Small intestine (tissue), 7 donors: ENCODE measurements at regions not wholly inside any gene's neighbourhood (a gene's known extent, or its start where the extent isn't known, plus 50 kb on each side); places are given as distances from the start of the nearest gene placed in this dataset.

ENCODE experiments used
- DNase-seq, 2 donors: peaks; one replicate each; pipeline versions ENCODE4 v3.0.0 to v3.0.0-alpha.2; 2013
- FAIRE-seq: peaks from 2 replicates; lab custom pipeline; 2012; peaks lifted over from hg19 to GRCh38; lab: Jason Lieb, UNC
- H3K27ac ChIP-seq, 3 donors: one replicate each; pipeline ENCODE4 v1.5.1; 2013; ENCODE audit warnings: low read length in 2 of 3, mild to moderate bottlenecking in 2 of 3, control low read depth in 1 of 3, inconsistent platforms in 1 of 3, low read depth in 1 of 3, moderate library complexity in 1 of 3
- H3K27me3 ChIP-seq, 3 donors: one replicate each; pipeline ENCODE4 v1.6.1; 2013; ENCODE audit warnings: low read length in 3 of 3, inconsistent platforms in 1 of 3; ENCODE audit not compliant: control insufficient read depth in 3 of 3, insufficient read depth in 3 of 3
- H3K36me3 ChIP-seq, 3 donors: one replicate each; pipeline ENCODE4 v1.6.1; 2013; ENCODE audit warnings: low read length in 3 of 3, inconsistent platforms in 1 of 3, low read depth in 1 of 3, mild to moderate bottlenecking in 1 of 3, moderate library complexity in 1 of 3; ENCODE audit not compliant: control insufficient read depth in 3 of 3, insufficient read depth in 2 of 3
- H3K4me1 ChIP-seq, 3 donors: one replicate each; pipeline ENCODE4 v1.6.1; 2013; ENCODE audit warnings: low read length in 2 of 3, inconsistent platforms in 1 of 3, low read depth in 1 of 3, mild to moderate bottlenecking in 1 of 3, moderate library complexity in 1 of 3; ENCODE audit not compliant: control insufficient read depth in 3 of 3, insufficient read depth in 2 of 3
- H3K4me3 ChIP-seq, 3 donors: one replicate each; pipeline ENCODE4 v1.5.1; 2013; ENCODE audit warnings: low read length in 3 of 3, control low read depth in 1 of 3, inconsistent platforms in 1 of 3, low read depth in 1 of 3, mild to moderate bottlenecking in 1 of 3, moderate library complexity in 1 of 3
- H3K9me3 ChIP-seq, 2 donors: one replicate each; pipeline ENCODE4 v1.6.1; 2013; ENCODE audit warnings: low read depth in 1 of 2, low read length in 1 of 2; ENCODE audit not compliant: control insufficient read depth in 2 of 2, insufficient read depth in 1 of 2
- WGBS, 3 donors: extraction: QIAGEN DNeasy Blood & Tissue Kit; methylation state at CpG; one replicate each; pipeline ENCODE4 v1.1.7; 2013; 5-methylcytosine and 5-hydroxymethylcytosine counted together
- donor health status: healthy with polysubstance abuse.
- donor health status: control.
- donor health status: control.
- donor health status: Bipolar disorder and iron deficiency.
- donor health status: healthy.

- Histone ChIP-seq H3K4me3 (no peak overlapping the region), H3K9me3 (peaks cover 0 to 18% of the 10 kb centered on the region in 2 donors), H3K27me3 (no peaks in the 10 kb centered on the region), H3K4me1 (peaks cover 0 to 23% (median 6%) of the 10 kb centered on the region in 3 donors), H3K27ac (peak overlapping the region; percentile 14 to 93 (median 43)), H3K36me3 (peaks cover 0 to 3% (median 0%) of the 10 kb centered on the region in 3 donors)
- DNase-seq (peak in 1 of 2 donors; percentile 52), FAIRE-seq (no peak)
- 55 to 82% (median 76%) methylated on average over 17 of the region's 17 CpGs for WGBS, 3 donors
These were observed 210.3 kb downstream of the TOMM20 start for GRCh38 chr1:234918181-234918841.

GRCh38 chr1:234917495-234918180 is 211.0 kb downstream of the TOMM20 start:
- no peak for FAIRE-seq
- Histone ChIP-seq H3K27me3 (no peaks in the 10 kb centered on the region), H3K9me3 (peaks cover 0 to 18% of the 10 kb centered on the region in 2 donors), H3K4me1 (peaks cover 0 to 23% (median 6%) of the 10 kb centered on the region in 3 donors), H3K4me3 (no peak overlapping the region), H3K27ac (peak overlapping the region in 2 of 3 donors; percentile 5 to 85), H3K36me3 (peaks cover 0 to 3% (median 0%) of the 10 kb centered on the region in 3 donors)
- DNase-seq = no peak
- 88 to 94% (median 92%) methylated on average over 23 of the region's 23 CpGs for WGBS, 3 donors

- no peak overlapping the region for H3K4me3 ChIP-seq
These were observed 211.8 kb downstream of the TOMM20 start for GRCh38 chr1:234916840-234917239.

GRCh38 chr1:234915924-234916675 is 212.5 kb downstream of the TOMM20 start:
- peak in 1 of 2 donors; percentile 61 for DNase-seq
- Histone ChIP-seq H3K27ac (peak overlapping the region in 1 of 3 donors; percentile 15), H3K4me1 (peaks cover 0 to 23% (median 6%) of the 10 kb centered on the region in 3 donors), H3K27me3 (no peaks in the 10 kb centered on the region), H3K9me3 (peaks cover 0 to 18% of the 10 kb centered on the region in 2 donors), H3K36me3 (peaks cover 0 to 3% (median 0%) of the 10 kb centered on the region in 3 donors), H3K4me3 (no peak overlapping the region)
- 76 to 81% (median 77%) methylated on average over 16 of the region's 16 CpGs for WGBS, 3 donors
- FAIRE-seq = no peak

More at GRCh38 chr1:234916840-234917239, 211.8 kb downstream of the TOMM20 start:
- WGBS, 3 donors = 83 to 99% (median 93%) methylated on average over 4 of the region's 4 CpGs
- H3K27me3 ChIP-seq = no peaks in the 10 kb centered on the region
- H3K27ac ChIP-seq = no peak overlapping the region
- peaks cover 0 to 23% (median 6%) of the 10 kb centered on the region in 3 donors for H3K4me1 ChIP-seq
- H3K9me3 ChIP-seq = peaks cover 0 to 18% of the 10 kb centered on the region in 2 donors
- DNase-seq (no peak), FAIRE-seq (no peak)
- H3K36me3 ChIP-seq = peaks cover 0 to 3% (median 0%) of the 10 kb centered on the region in 3 donors

GRCh38 chr1:234914606-234915290 is 213.9 kb downstream of the TOMM20 start:
- no peak overlapping the region for H3K27ac ChIP-seq
- WGBS, 3 donors = 96 to 97% (median 97%) methylated on average over 12 of the region's 12 CpGs
- H3K9me3 ChIP-seq = peaks cover 0 to 7% of the 10 kb centered on the region in 2 donors
- H3K4me1 ChIP-seq = peaks cover 0 to 25% (median 6%) of the 10 kb centered on the region in 3 donors
- no peaks in the 10 kb centered on the region for H3K27me3 ChIP-seq
- H3K36me3 ChIP-seq = peaks cover 0 to 3% (median 0%) of the 10 kb centered on the region in 3 donors
- DNase-seq = no peak
- H3K4me3 ChIP-seq = no peak overlapping the region
- no peak for FAIRE-seq

GRCh38 chr1:234913771-234914170 is 214.9 kb downstream of the TOMM20 start:
- Histone ChIP-seq H3K9me3 (peaks cover 0 to 7% of the 10 kb centered on the region in 2 donors), H3K27me3 (no peaks in the 10 kb centered on the region), H3K4me3 (no peak overlapping the region), H3K36me3 (peaks cover 0 to 1% (median 0%) of the 10 kb centered on the region in 3 donors), H3K27ac (no peak overlapping the region), H3K4me1 (peaks cover 2 to 30% (median 12%) of the 10 kb centered on the region in 3 donors)
- FAIRE-seq (no peak), DNase-seq (no peak)
- 89 to 96% (median 93%) methylated on average over 11 of the region's 11 CpGs for WGBS, 3 donors

GRCh38 chr1:234913278-234913649 is 215.4 kb downstream of the TOMM20 start:
- WGBS, 3 donors = 77 to 93% (median 80%) methylated on average over 8 of the region's 8 CpGs
- H3K4me3 ChIP-seq = no peak overlapping the region
- no peaks in the 10 kb centered on the region for H3K27me3 ChIP-seq
- H3K4me1 ChIP-seq = peaks cover 5 to 30% (median 13%) of the 10 kb centered on the region in 3 donors
- no peaks in the 10 kb centered on the region for H3K36me3 ChIP-seq
- H3K27ac ChIP-seq = peak overlapping the region in 1 of 3 donors; percentile 3
- peaks cover 0 to 7% of the 10 kb centered on the region in 2 donors for H3K9me3 ChIP-seq
- DNase-seq (no peak), FAIRE-seq (no peak)
